Vagina (tissue), 2 donors: ENCODE measurements at regions not wholly inside any gene's neighbourhood (a gene's known extent, or its start where the extent isn't known, plus 50 kb on each side); places are given as distances from the start of the nearest gene placed in this dataset.

Experiments
- POLR2A ChIP-seq, 2 donors: fragments of 450-650 bp; IDR thresholded peaks; one replicate each; pipeline ENCODE4 v1.6.1; 2017; ENCODE audit warnings: antibody characterized with exemption in 2 of 2, mild to moderate bottlenecking in 2 of 2, moderate library complexity in 2 of 2
- TF ChIP-seq, protein P1 (sequence below), 3 experiments: fragments of 450-650 bp in 2 of 3; fragments of 200-600 bp in 1 of 3; sonication (generic) in 1 of 3; IDR thresholded peaks; one replicate each; pipeline ENCODE4 v1.5.1; 2017 to 2019; ENCODE audit warnings: antibody characterized with exemption in 3 of 3, mild to moderate bottlenecking in 2 of 3, moderate library complexity in 2 of 3

DNA sequence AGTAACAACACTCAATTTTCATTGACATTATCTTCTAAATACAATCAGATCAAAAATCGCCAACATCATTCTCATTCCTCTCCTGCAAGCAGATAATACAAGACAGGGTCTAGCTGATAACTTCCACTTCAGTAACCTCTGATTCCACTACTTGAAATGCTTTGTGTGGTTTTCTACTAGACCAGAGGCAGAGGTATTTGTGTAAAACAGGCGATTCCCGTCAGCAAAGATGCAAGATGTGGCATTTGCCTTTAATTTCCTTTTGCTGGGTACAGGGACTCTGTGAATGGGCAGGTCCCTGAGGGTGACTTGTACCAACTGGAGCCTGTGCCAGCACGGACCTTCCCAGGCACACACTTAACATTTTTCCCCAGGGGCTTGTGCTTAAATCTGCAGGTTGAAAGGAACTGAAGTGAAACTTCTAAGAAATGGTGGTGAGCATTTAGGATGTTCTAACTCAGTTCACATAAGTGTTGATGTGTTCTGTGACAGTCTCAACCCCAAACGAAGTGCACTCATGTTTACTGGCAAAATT lies 625.5 kb upstream of the WWC1 start:
- TF ChIP-seq, protein P1, sequence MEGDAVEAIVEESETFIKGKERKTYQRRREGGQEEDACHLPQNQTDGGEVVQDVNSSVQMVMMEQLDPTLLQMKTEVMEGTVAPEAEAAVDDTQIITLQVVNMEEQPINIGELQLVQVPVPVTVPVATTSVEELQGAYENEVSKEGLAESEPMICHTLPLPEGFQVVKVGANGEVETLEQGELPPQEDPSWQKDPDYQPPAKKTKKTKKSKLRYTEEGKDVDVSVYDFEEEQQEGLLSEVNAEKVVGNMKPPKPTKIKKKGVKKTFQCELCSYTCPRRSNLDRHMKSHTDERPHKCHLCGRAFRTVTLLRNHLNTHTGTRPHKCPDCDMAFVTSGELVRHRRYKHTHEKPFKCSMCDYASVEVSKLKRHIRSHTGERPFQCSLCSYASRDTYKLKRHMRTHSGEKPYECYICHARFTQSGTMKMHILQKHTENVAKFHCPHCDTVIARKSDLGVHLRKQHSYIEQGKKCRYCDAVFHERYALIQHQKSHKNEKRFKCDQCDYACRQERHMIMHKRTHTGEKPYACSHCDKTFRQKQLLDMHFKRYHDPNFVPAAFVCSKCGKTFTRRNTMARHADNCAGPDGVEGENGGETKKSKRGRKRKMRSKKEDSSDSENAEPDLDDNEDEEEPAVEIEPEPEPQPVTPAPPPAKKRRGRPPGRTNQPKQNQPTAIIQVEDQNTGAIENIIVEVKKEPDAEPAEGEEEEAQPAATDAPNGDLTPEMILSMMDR (IDR thresholded peaks at IDR 0.05): no peak
- no peak for TF ChIP-seq POLR2A (IDR thresholded peaks at IDR 0.05)
